A549 (cell line): ENCODE measurements at regions not wholly inside any gene's neighbourhood (a gene's known extent, or its start where the extent isn't known, plus 50 kb on each side); places are given as distances from the start of the nearest gene placed in this dataset.

ENCODE experiments used
- ATAC-seq, 2 experiments: fragments of 200-7000 bp in 1 of 2; fragments of >200 bp in 1 of 2; cut with Nextera tagmentation in 1 of 2; cut with Tn5 transposase in 1 of 2; 3 replicates each; pipeline versions ENCODE4 v1.8.0 to v1.9.1; 2018 to 2020; ENCODE audit warnings: mild to moderate bottlenecking in 1 of 2, moderate library complexity in 1 of 2
- CTCF ChIA-PET: fragments of 300-600 bp; sonication (Branson Sonifier 250); formaldehyde crosslinking; extraction: SDS; loops from one replicate; lab custom pipeline; 2021; ENCODE audit warnings: antibody characterized with exemption, inconsistent platforms; lab: Yijun Ruan, JAX
- POLR2A ChIA-PET: fragments of 350-600 bp; formaldehyde crosslinking; extraction: SDS; loops from one replicate; lab custom pipeline; 2021; ENCODE audit warnings: antibody characterized with exemption, inconsistent platforms; lab: Yijun Ruan, JAX
- DNase-seq, 2 experiments: peaks; one replicate each; pipeline versions ENCODE4 v3.0.0 to v3.0.0-alpha.2; 2011 to 2016; ENCODE audit warnings: low read depth in 1 of 2, low spot score in 1 of 2
- FAIRE-seq: peaks from 2 replicates; lab custom pipeline; 2011; peaks lifted over from hg19 to GRCh38; lab: Jason Lieb, UNC
- H3K27ac ChIP-seq, 2 experiments: fragments of >200 bp; sonication (Bioruptor Twin); formaldehyde crosslinking; 3 replicates each; pipeline ENCODE4 v1.5.1; 2016 to 2017
- H3K4me1 ChIP-seq: fragments of >200 bp; sonication (Bioruptor Twin); formaldehyde crosslinking; 3 replicates; pipeline ENCODE4 v1.6.1; 2016
- H3K4me2 ChIP-seq: fragments of >200 bp; sonication (Bioruptor Twin); formaldehyde crosslinking; 3 replicates; pipeline ENCODE4 v1.6.1; 2016
- H3K4me3 ChIP-seq: fragments of >200 bp; sonication (Bioruptor Twin); formaldehyde crosslinking; 3 replicates; pipeline ENCODE4 v1.5.1; 2016
- H3K9me3 ChIP-seq: fragments of >200 bp; sonication (Bioruptor Twin); formaldehyde crosslinking; 3 replicates; pipeline ENCODE4 v1.6.1; 2016
- ATOH8 ChIP-seq: fragments of 250-450 bp; sonication (Bioruptor Pico); IDR thresholded peaks from 2 replicates; pipeline ENCODE4 v1.5.0; 2020; ENCODE audit warnings: low read depth, mild to moderate bottlenecking, moderate library complexity
- CEBPB ChIP-seq, 2 experiments: fragments of >200 bp in 1 of 2; sonication (Bioruptor Twin) in 1 of 2; formaldehyde crosslinking in 1 of 2; IDR thresholded peaks; 2 replicates each; pipeline ENCODE4 v1.6.1; 2012 to 2016
- E2F6 ChIP-seq: IDR thresholded peaks from 2 replicates; pipeline ENCODE4 v1.6.1; 2012; ENCODE audit warnings: low read depth, borderline replicate concordance
- EHMT2 ChIP-seq: fragments of 200-600 bp; sonication (generic); IDR thresholded peaks from 2 replicates; pipeline ENCODE4 v1.6.1; 2016; ENCODE audit warnings: antibody characterized with exemption, low read depth, mild to moderate bottlenecking, moderate library complexity
- ELK1 ChIP-seq: fragments of 150-350 bp; IDR thresholded peaks from 2 replicates; pipeline ENCODE4 v1.6.1; 2014; ENCODE audit warnings: low read depth, mild to moderate bottlenecking, low read length
- EP300 ChIP-seq, 2 experiments: fragments of >200 bp; sonication (Bioruptor Twin); formaldehyde crosslinking; IDR thresholded peaks; 2 replicates in 1 of 2; 3 replicates in 1 of 2; pipeline ENCODE4 v1.6.1; 2016 to 2017
- FOSL2 ChIP-seq, 2 experiments: fragments of 450-650 bp in 1 of 2; fragments of >200 bp in 1 of 2; sonication (Bioruptor Twin) in 1 of 2; formaldehyde crosslinking; IDR thresholded peaks; 2 replicates each; pipeline versions ENCODE4 v1.5.0 to v1.6.1; 2016 to 2020; ENCODE audit warnings: mild to moderate bottlenecking in 1 of 2, moderate library complexity in 1 of 2
- FOXS1 ChIP-seq: fragments of 250-450 bp; sonication (Bioruptor Pico); IDR thresholded peaks from 2 replicates; pipeline ENCODE4 v1.5.0; 2020; ENCODE audit warnings: mild to moderate bottlenecking, moderate library complexity
- HEYL ChIP-seq: fragments of 250-450 bp; sonication (Bioruptor Pico); IDR thresholded peaks from 2 replicates; pipeline ENCODE4 v1.8.0; 2021; ENCODE audit warnings: mild to moderate bottlenecking, moderate library complexity
- HMGXB4 ChIP-seq: fragments of 250-450 bp; sonication (Bioruptor Pico); IDR thresholded peaks from 2 replicates; pipeline ENCODE4 v1.5.0; 2021; ENCODE audit warnings: mild to moderate bottlenecking, moderate library complexity, borderline replicate concordance
- KDM1A ChIP-seq: fragments of 200-600 bp; sonication (generic); IDR thresholded peaks from 2 replicates; pipeline ENCODE4 v1.6.1; 2016; ENCODE audit warnings: low read depth, mild to moderate bottlenecking
- MAFK ChIP-seq: fragments of 450-650 bp; IDR thresholded peaks from 2 replicates; pipeline ENCODE4 v1.6.1; 2014; ENCODE audit not compliant: partially characterized antibody
- NFE2L2 ChIP-seq: fragments of 150-350 bp; conservative IDR thresholded peaks from 2 replicates; pipeline ENCODE4 v1.6.1; 2014; ENCODE audit warnings: low read length
- PBX3 ChIP-seq: IDR thresholded peaks from 2 replicates; pipeline ENCODE4 v1.6.1; 2012
- PHF8 ChIP-seq: fragments of 200-600 bp; sonication (generic); IDR thresholded peaks from 2 replicates; pipeline ENCODE4 v1.6.1; 2016; ENCODE audit warnings: low read depth, mild to moderate bottlenecking, antibody characterized with exemption, moderate library complexity, borderline replicate concordance
- POLR2AphosphoS2 ChIP-seq: conservative IDR thresholded peaks from 2 replicates; pipeline ENCODE4 v1.6.1; 2012; ENCODE audit warnings: low read length, improper control_type of control experiment, inconsistent platforms
- RARB ChIP-seq: fragments of 250-450 bp; sonication (Bioruptor Pico); IDR thresholded peaks from 2 replicates; pipeline ENCODE4 v1.8.0; 2021; ENCODE audit warnings: mild to moderate bottlenecking, moderate library complexity
- REST ChIP-seq: fragments of 200-600 bp; sonication (generic); IDR thresholded peaks from 2 replicates; pipeline ENCODE4 v1.6.1; 2016; ENCODE audit warnings: antibody characterized with exemption, mild to moderate bottlenecking, moderate library complexity
- RFX5 ChIP-seq: fragments of 450-650 bp; IDR thresholded peaks from 2 replicates; pipeline ENCODE4 v1.7.1; 2014; ENCODE audit warnings: antibody characterized with exemption, mild to moderate bottlenecking, moderate library complexity
- ZSCAN20 ChIP-seq: fragments of 250-450 bp; sonication (Bioruptor Pico); IDR thresholded peaks from 2 replicates; pipeline ENCODE4 v1.8.0; 2022; ENCODE audit warnings: mild to moderate bottlenecking, moderate library complexity
- WGBS: methylation state at CpG from one replicate; pipeline ENCODE4 v1.1.6; 2017; ENCODE audit errors: missing lambda C conversion rate; 5-methylcytosine and 5-hydroxymethylcytosine counted together

GRCh38 chr1:82931006-82931405, 1067.9 kb downstream of the TTLL7 start:
- DNase-seq (no peak), ATAC-seq (no peak), FAIRE-seq (no peak)
- Histone ChIP-seq H3K27ac (no peak overlapping the region), H3K4me2 (no peak overlapping the region), H3K4me3 (no peak overlapping the region), H3K9me3 (no peaks in the 10 kb centered on the region), H3K4me1 (no peaks in the 10 kb centered on the region)
- ChIA-PET CTCF (no interaction called here), POLR2A (no interaction called here)
- TF ChIP-seq PHF8 (no peak), EP300 (IDR thresholded peaks at IDR 0.05) (no peak), MAFK (no peak), ATOH8 (CRISPR knock-in tag) (no peak), ELK1 (no peak), PBX3 (no peak), EHMT2 (no peak), RARB (no peak), NFE2L2 (no peak), KDM1A (no peak), HMGXB4 (no peak), POLR2AphosphoS2 (no peak), HEYL (CRISPR knock-in tag) (no peak), ZSCAN20 (CRISPR knock-in tag) (no peak)

- ATAC-seq: no peak
- DNase-seq: no peak
- Histone ChIP-seq H3K4me2 (no peak overlapping the region), H3K9me3 (no peaks in the 10 kb centered on the region), H3K27ac (no peak overlapping the region), H3K4me1 (no peaks in the 10 kb centered on the region), H3K4me3 (no peak overlapping the region)
- ChIA-PET CTCF (no interaction called here), POLR2A (no interaction called here)
- FAIRE-seq: no peak
- no peak for TF ChIP-seq RFX5
- TF ChIP-seq E2F6: no peak
- TF ChIP-seq FOXS1: no peak
- TF ChIP-seq REST: no peak
- no peak for TF ChIP-seq CEBPB (IDR thresholded peaks at IDR 0.05)
- TF ChIP-seq PHF8: no peak
- no peak for TF ChIP-seq FOSL2 (IDR thresholded peaks at IDR 0.05)
- no peak for TF ChIP-seq FOSL2 (CRISPR knock-in tag; IDR thresholded peaks at IDR 0.05)
- 0% methylated on average over 1 of the region's 1 CpG for WGBS
Measured at GRCh38 chr1:82927753-82928152, 1071.2 kb downstream of the TTLL7 start.
